NOMO-1 (cell line): ENCODE measurements at regions not wholly inside any gene's neighbourhood (a gene's known extent, or its start where the extent isn't known, plus 50 kb on each side); places are given as distances from the start of the nearest gene placed in this dataset.

Experiments used
- DNase-seq, 2 experiments: peaks; one replicate each; lab custom pipeline; 2025; ENCODE audit not compliant: unreplicated experiment in 2 of 2; lab: John Stamatoyannopoulos, UW

DNA sequence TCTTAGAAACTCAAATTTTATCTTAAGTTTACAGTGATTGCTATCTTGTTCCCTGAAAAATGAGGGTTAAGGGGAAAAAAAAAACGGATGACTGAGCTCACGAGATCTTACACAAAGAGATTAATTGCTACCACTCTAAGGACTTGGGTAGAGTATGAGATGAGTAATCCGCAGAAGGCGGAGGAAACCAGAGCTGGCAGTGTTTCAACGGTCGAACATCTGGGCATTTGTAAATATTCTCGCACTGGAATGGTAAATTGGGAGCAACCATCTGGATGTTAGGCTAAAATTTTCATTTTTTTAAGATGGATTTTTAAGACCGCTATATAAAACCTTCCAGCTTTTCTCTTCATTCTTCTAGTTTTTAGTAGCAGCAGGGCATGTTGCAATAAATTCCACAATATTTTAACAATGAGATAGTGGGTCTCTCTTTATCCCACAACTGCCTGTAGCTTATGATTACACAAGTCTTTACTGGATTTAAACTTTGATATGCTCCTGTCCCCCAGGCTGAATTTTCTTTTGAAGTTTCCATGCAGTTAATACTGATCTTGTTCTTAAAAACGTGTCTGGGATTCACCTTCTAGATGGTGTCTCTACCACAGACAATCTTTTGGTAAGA is 1324.1 kb downstream of the AACS start:
- DNase-seq: no peak

DNA sequence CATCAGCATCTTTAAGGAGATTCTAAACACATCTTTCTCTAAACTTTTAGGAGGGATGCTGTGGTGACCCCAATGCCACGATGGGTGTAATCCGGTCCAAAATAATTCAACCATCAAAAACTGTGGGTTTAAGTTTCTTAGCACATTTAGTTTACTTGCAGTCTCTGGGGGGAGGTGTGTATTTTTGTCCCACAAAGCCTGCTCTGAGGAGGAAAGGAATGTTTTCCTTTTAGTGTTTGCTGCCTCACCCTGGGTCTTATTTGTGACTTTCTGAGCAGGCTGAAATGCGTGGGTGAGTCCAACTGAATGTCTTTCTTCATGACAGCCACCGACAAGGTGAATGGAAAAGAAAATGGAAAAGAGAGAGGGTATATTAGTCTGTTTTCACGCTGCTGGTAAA is 1324.7 kb downstream of the AACS start:
- DNase-seq: no peak

DNA sequence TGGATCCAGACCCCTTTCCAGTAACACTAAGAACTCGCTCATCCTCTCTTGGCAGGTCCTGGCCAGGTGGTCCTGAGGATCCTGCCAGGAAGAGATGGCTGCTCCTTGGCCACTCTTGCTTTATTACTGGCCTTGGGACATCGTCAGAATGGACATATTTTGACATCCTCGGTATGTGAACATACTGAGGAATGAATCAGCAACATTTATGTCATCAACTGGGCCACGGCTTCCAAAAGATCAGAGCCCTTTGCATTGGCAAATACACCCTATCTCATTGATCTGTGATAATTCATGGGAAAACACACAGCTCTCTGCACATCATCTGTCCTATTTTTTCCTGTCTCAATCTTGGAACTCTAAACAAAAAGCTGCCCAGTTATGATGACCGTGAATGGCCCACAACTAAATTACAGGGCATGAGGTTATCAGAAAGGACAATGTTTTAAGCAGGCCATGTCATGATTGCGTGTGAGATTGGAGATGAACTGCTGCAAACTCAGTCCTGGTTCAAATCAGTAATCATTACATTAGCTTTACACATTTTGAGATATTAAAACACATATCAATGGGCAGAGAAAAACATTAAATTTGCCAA is 1325.8 kb downstream of the AACS start:
- DNase-seq: no peak

DNA sequence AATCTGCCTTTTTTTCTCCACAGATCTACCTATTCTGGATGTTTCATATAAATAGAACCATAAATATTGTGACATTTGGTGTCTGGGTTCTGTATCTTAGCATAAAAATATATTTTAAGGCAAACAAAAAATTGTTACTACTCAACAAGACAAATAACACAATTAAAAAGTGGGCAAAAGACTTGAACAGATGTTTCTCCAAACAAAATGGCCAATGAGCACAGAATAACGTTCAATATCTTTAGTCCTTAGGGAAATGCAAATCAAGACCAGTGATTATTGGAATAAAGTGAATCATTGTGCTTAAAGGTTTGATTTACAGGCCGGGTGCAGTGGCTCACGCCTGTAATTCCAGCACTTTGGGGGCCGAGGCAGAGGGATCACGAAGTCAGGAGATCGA is 1331.3 kb downstream of the AACS start:
- no peak for DNase-seq

DNA sequence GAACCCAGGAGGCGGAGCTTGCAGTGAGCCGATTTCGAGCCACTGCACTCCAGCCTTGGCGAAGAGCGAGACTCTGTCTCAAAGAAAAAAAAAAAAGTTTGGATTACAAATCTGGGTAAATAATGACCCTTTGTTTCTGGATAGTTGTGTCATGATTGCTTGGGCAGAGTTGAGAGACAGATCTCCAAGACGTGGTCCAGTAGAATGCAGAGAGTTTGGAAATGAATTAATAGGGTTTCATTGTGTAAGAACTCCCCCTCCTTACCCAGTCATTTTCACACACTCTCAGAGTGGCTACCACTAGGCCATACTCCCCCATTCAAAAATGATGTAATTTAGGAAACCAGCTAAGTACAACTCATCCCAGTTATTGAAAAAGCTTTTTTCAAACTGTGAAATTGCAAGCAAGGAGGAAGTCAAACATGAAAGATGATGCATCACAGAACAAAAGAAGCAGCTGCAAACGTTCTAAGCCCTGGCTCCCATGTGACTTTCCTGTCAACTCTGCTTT is 1331.9 kb downstream of the AACS start:
- DNase-seq: no peak

DNA sequence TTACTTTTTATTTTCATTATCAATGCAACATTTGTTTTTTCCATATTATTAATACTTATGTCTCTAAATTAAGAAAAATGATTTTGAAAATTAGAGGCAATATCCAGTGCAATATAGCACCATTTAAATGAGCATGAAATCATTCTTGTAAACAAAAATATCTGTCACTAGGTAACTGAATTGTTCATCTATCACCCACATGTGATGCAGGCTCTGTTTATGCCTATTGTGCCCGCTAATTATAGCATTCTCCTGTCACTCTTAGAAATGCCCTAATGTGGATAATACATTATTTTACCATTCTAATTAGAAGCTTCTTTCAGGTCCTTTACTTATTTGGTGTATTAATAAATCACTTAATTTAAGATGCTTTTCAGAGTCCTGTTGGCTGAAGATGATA is 1332.4 kb downstream of the AACS start:
- no peak for DNase-seq

DNA sequence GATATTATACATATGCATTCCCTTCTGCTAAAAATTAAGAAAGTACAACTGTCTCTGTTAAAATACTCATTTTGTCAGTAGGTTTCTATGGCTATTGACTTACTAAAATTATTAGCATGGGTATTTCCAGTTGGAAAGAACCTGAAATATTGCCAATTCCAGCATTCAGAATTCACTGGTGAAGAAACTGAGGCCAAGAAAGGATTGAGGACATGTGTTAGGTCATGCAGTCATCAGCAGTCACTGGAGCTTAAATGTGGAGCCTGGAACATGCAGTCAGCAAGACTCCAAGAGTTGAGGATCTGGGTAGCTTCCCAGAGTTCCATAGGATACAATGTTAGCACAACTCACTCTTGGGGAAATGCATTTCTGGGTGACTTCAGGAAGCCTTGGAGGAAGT is 1335.6 kb downstream of the AACS start:
- no peak for DNase-seq

DNA sequence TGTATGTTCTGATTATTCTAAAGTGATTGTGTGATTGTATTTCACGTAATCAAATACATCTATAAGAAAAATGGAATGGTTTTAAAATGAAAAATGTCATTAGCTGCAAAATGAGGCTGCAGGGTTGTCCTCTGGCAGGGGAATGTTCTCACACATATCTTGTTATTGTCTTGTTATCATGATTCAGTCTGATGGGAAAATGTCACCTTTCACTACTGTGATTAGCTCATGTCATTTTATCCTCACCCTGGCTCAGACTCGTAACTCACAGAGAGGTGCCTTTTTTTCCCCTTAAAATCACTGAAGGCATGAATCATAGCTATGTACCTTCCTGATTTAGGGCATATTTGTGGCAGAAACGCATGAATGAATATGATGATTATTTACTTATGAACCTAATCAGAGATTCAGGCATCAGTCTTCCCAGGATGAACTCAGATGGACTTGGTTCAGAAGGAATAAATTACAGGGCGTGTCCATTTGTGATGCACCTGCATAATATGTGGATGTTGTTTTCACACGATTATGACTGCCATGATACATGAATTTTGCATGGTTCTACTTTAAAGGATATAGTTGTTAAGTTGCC is 1339.2 kb downstream of the AACS start:
- no peak for DNase-seq

DNA sequence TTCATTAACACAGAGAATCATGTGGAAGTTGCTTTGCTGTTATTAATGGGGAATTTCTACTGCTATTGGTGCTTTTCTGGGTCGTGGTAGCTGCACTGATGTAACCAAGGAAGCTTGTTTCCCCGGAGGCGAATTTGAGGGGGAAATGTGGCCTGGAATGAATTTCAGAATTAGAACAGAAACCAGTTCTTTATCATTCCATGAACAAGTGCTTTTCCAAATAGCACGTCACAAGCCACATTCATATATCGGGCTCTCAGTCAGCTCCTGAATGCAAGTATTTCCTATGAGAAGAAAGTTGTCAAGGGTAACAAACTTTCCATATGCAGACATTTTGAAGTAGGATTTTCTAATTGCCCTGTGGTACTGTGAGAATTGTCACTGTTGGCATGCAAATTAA is 1353.2 kb downstream of the AACS start:
- DNase-seq: no peak

DNA sequence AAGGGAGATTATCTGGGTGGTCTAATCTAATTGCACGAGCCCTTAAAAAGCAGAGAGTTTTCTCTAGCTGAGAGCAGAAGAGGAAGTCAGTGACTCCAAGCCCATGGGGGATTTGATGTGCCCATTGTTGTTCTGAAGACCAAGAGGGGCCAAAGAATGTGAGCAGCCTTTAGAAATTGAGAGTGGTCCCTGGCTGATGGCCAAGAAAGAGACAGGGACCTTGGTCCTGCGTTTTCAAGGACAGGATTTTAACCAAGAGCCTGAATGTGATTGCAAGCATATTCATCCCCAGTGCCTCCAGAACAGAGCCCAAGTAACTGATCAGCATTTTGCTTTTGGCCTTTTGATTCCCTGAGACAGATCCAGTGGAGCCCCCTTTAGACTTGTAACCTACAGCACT is 1353.9 kb downstream of the AACS start:
- no peak for DNase-seq

DNA sequence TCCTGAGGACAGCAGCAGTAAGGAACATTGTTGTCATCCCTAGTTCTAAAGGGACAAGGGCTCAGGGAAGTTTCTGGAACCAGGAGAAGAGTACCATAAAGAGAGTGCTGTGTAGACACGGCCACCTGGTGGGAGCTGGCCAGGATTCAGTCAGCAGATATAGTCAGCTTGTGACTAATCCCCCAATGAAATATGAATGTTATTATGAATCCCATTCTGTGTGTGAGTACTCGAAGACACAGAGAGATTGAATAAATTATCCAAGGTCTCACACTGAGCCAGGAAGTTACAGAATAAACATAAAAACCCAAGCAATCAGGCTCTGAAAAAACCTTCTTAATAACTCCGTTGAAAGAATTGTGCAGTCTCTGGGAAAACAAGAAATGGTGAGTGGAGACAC is 1359.5 kb downstream of the AACS start:
- no peak for DNase-seq

DNA sequence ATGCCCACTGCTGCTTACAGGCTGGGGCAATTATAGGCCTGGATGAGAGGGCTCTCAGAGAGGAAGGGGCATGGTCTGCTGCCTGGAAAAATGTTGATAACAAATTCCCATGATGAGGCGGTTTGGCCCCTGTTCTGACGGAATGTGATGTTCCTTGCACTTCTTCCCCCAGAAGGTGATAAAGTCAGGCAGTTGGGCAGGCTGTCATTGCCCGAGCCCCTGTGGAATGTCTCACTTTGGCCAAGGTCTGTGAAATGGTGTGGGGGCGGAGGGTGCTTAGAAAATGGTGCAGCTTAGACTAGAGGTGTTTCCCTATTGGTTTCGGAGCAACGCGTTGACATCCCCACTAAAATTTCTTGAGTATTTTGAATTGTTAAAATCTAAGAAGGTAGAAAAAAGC is 1360.0 kb downstream of the AACS start:
- no peak for DNase-seq

DNA sequence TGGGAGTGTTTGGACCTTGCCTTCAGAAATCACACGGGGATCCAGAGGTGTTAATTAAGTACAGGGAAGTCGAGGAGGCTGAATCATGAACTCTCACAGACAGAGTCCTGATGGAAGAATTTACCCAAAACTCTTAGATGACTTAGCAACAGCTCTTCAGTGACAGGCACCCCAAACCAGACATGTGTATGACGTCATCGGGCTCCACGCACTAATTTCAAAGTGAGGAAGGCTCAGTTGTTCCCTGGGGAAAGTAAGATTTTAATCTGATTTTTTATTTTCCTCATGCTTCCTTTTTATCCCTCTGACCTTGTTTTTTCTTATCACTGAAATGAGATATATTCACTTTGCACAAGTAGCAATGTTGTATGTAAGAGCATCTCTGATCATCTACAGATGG is 1363.5 kb downstream of the AACS start:
- DNase-seq: no peak

DNA sequence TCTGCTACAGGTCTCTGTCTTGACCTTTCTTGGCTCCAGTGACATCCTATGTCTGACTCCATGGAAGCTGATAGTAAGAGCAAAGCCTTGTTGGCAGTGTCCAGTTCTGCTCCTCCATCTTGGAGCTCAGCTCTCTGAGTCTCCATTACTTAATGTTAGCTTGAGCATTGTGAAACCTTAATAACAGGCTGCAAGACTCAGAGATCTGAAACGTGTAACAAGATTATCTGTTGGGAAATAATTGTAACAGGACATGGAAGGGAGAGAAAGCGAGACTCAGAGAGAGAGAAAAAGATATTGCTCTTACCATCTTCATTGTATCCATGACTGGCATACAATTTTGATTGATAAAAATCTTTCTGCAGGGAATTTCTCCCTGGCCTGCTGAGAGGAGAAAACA is 1365.7 kb downstream of the AACS start:
- no peak for DNase-seq

DNA sequence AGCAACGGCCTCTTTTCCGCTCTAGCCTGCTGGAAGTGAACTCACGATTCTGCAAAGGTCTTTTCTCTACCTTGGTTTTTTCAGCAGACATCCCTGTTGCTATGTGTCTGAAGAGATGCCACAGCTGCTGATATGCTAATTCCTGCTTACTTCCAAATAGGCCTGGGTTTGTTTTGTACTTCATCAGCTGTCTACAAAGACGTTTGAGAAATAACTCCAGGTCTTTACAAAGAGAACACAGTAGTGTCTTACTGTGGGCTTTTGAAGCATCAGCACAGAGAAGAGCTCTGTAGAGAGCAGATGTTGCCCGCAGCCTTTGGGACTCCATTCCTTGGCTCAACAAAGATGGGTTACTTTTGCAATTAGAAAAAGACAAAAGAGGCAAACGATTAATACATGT is 1366.5 kb downstream of the AACS start:
- no peak for DNase-seq

DNA sequence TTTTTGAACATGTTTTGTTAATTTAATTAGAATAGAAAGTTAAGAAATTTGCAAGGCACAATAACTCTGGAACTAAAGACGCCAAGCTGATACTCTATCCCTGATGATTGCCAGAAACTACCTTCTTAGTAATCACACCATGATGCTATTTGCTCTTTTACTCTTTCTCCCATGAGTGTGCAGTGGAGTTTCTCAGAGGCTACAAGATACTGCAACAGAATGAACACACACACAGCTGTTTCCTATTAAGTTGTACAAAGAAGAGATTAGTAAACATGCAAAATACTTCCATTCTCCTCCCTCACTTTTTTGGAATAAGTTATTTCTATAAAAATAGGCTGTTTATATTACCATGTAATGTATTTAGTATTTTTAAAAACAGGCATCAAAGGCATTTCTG is 1367.5 kb downstream of the AACS start:
- no peak for DNase-seq

DNA sequence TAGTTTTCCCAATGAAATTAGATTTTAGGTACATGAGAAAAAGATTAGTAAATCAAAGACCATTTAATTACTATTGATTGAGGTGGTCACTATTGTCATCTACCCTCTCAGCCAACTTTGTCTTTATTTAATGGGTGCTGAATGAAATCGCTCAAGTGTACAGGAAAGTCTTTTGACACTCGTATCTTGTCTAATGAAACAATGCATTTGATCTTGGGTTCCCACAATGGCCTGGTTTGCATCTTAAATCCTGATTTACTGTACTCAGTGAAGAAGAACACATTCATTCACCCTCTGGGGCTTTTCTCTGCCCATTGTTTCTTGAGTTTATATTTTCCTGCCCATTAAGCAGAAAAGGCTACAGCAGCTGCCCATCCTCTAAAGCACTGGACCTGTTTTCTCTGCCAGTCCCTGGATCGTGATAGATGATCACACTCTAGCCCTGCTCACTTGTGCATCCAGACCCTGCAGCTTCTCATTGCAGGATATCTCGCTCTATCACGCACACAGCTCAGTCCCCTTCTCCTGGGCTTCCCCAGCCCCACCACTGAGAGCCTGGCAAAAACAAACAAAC is 1369.3 kb downstream of the AACS start:
- DNase-seq: no peak

DNA sequence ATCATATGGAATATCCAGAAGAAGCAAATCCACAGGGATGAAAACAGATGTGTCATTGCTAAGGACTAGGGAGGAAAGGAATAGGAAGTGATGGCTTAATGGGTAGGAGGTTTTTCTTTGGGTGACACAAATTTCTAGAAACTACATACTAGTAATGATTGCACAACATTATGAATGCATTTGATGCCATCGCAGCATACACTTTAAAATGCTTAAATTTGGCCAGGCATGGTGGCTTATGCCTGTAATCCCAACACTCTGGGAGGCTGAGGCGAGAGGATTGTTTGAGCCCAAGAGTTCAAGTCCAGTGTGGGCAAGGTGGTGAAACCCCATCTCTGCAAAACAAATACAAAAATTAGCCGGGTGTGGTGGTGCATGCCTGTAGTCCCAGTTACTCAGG is 1370.8 kb downstream of the AACS start:
- DNase-seq: no peak

DNA sequence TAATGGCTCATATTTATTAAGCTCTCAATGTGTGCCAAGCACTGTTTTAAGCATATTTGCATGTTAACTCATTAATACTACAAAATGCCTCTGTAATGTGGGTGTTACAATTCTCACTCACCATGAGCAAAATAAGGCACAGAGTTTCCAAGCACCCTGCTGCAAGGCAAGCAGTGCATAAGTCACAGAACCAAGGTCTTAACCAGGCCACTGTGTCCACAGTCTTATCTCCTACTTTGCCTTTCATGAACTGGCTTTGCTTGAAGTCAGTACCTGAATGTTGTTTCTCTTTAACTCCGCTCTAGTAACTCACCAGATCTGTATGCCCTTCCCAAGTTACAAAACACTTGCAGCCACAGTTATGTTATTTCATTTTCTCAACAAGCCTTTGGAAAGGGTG is 1372.7 kb downstream of the AACS start:
- no peak for DNase-seq

DNA sequence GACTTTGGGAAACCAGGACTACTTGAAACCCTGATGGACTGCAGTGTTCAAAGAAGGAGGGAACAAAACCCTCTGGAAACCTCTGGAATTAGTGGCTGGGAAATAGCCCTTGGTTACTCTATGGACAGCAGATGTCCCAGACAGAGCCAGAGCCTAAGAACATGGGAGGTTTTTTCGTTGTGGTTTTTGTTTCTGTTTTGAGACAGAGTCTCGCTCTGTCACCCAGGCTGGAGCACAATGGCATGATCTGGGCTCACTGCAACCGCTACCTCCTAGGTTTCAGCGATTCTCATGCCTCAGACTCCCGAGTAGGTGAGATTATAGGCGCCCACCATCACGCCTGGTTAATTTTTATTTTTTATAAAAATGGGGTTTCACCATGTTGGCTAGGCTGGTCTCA is 1378.7 kb downstream of the AACS start:
- DNase-seq: no peak

DNA sequence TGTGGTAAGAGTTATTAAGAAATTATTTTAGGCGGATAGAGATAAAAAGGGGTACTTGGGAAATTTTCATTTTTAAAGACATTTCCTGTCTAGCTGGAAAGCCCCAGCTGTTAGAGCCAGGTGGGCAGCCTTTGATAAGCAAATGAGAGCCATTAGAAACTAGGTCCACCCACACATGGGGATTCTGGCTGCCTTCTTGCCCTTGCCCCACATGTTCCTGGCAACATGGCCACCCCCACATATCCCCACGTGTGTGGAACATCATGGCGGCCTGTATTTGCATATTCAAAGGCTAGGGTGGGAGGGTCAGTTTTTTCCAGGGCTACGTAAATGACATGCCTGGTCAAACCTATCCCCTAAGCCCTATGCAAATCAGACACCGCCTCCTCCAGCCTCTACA is 1382.1 kb downstream of the AACS start:
- no peak for DNase-seq

DNA sequence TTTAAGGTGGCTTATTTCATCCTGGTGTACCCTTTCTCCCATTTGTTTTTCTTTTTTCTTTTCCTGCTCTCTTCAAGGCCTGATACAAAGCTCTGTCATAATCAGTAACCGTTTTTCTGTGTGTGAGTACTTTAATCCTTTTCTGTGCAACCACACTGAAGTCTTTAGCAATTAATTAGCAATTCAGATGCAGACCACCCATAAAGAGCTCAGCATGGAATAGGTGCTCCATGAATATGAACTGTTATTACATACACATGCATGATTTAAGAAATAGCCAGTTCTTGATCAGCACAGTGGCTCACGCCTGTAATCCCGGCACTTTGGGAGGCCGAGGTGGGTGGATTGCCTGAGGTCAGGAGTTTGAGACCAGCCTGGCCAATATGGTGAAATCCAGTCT is 1386.6 kb downstream of the AACS start:
- DNase-seq: no peak
